GM10248 (cell line): ENCODE measurements at regions not wholly inside any gene's neighbourhood (a gene's known extent, or its start where the extent isn't known, plus 50 kb on each side); places are given as distances from the start of the nearest gene placed in this dataset.

Source experiments
- CTCF ChIA-PET: fragments of 300-600 bp; sonication (Branson Sonifier 250); formaldehyde crosslinking; extraction: SDS; loops from one replicate; lab custom pipeline; 2021; ENCODE audit warnings: antibody characterized with exemption; lab: Yijun Ruan, JAX
- POLR2A ChIA-PET: fragments of 350-650 bp; sonication (Branson Sonifier 250); formaldehyde crosslinking; extraction: SDS; loops from one replicate; lab custom pipeline; 2020; ENCODE audit warnings: antibody characterized with exemption; lab: Yijun Ruan, JAX
- DNase-seq: peaks from one replicate; pipeline ENCODE4 v3.0.0; 2012; ENCODE audit errors: extremely low spot score
- TF ChIP-seq, protein P1 (sequence below): IDR thresholded peaks from 2 replicates; pipeline ENCODE4 v1.5.1; 2012; ENCODE audit warnings: mild to moderate bottlenecking, low read depth; ENCODE audit errors: extremely low read depth, missing control alignments, control extremely low read depth

DNA sequence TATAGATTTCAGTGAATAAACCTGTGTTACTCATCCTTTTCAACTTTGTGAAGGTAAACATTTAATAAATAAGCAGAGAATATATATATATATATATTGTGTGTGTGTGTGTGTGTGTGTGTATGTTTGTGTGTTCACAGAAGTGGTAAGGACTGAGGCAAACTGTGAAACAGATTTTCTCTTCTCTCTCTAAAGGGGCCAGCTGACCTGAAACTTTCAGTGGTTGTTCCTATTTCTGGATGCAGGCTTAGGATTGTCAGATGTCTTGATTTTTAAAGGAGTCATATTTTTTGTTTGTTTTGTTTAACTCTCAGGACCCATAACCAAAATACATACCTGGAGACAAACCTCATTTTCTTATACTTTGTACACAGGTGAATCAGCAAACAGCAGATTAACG, 714.9 kb upstream of the MEF2C start:
- DNase-seq, result no peak
- TF ChIP-seq, protein P1, sequence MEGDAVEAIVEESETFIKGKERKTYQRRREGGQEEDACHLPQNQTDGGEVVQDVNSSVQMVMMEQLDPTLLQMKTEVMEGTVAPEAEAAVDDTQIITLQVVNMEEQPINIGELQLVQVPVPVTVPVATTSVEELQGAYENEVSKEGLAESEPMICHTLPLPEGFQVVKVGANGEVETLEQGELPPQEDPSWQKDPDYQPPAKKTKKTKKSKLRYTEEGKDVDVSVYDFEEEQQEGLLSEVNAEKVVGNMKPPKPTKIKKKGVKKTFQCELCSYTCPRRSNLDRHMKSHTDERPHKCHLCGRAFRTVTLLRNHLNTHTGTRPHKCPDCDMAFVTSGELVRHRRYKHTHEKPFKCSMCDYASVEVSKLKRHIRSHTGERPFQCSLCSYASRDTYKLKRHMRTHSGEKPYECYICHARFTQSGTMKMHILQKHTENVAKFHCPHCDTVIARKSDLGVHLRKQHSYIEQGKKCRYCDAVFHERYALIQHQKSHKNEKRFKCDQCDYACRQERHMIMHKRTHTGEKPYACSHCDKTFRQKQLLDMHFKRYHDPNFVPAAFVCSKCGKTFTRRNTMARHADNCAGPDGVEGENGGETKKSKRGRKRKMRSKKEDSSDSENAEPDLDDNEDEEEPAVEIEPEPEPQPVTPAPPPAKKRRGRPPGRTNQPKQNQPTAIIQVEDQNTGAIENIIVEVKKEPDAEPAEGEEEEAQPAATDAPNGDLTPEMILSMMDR, result no peak
- POLR2A ChIA-PET, result no interaction called here
- CTCF ChIA-PET, result no interaction called here

DNA sequence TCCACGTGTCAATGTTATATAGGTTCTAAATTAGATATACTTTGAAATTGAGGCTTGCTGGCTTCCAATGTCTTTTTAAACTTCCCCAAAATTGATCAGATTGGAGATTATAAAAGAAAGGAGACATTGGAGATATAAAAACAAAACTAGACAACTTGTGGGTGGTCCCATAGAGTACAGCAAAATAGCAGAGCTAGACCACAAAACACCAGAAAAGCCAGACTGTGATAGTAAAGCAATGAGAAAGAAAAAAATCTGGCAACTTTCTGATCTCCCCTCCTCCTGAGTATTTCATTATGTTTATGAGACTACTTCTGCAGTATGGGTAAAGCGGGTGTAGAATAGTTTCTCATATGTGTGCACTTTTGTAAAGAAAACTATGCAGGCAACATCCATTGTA, 713.8 kb upstream of the MEF2C start:
- ChIA-PET POLR2A (no interaction called here), CTCF (no interaction called here)
- DNase-seq, result no peak
- TF ChIP-seq, protein P1, result no peak

DNA sequence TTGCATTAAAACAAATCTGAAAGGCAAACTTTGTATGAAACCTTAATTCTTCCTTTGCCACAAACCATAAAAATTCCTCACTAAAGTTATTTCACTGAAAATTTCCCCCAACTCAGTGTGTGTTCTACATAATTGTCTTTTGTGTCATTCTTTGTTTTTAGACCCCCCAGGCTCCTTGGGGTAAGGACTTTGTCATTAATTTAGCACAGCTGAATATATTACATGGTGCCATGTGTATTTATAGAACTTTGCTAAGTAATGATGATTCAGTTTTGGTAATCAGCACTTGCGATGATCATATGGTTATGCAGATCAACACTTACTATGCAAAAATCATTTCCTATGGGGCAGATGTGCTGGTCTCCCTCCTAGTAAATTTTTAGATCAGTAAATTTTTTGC, 712.1 kb upstream of the MEF2C start:
- ChIA-PET POLR2A (no interaction called here), CTCF (interaction anchor here (1.9 kb wide), 1 partner anchor 11 kb away, joined by 4 read pairs; no protein-coding TSS in a partner anchor)
- TF ChIP-seq, protein P1, result no peak

DNA sequence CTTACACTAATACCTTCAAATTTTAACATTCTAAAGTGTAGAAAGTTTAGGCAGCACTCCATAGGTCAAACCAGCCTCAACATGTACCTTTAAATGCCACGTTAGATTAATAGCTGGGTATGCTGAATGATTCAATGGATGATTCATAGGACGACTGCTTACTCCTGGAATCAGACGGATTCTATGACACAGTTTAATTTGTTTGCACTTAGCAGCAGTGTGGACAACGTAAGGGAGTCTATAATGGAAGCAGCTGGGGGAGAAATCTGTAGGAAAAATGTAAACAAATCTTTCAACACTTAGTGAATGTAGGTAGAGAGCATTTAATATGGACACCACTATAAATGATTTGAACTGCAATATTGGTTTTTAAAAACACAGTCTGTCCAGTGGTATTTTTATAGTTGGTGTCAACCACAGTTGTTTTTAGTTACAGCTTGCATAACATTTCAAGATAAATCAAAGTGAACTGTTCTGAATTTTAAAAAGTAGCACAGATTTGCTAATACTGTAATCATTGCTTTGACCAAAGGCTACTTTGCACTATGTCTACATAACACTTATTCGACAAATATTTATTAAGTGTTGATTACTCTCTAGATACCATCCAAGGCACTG, 701.5 kb upstream of the MEF2C start:
- ChIA-PET POLR2A (no interaction called here), CTCF (interaction anchor here (0.7 to 1.4 kb wide), 4 partner anchors 10 to 528 kb away, joined by 3 to 5 read pairs (median 4); no protein-coding TSS in a partner anchor)
- TF ChIP-seq, protein P1, result no peak
- no peak for DNase-seq

More for the DNA sequence above, 712.1 kb upstream of the MEF2C start:
- no peak for DNase-seq

DNA sequence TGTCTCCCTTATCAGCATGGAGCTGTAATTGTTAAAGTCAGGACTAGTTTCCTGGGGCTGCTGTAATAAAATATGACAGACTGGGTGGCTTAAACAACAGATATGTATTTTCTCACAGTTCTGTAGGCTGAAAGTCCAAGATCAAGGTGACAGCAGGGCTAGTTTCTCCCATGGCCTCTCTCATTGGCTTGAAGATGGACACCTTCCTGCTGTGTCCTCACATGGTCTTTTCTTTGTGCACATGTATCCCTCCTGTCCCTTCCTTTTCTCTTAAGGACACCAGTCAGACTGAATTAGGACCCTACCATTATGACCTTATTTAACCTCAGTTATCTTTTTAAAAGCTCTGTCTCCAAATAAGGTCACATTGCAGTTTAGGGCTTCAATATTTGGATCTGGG, 700.5 kb upstream of the MEF2C start:
- CTCF ChIA-PET, result interaction anchor here (1.1 to 1.4 kb wide), 2 partner anchors 11 to 36 kb away, joined by 3 to 4 read pairs; no protein-coding TSS in a partner anchor
- DNase-seq, result no peak
- POLR2A ChIA-PET, result no interaction called here
- TF ChIP-seq, protein P1, result no peak

DNA sequence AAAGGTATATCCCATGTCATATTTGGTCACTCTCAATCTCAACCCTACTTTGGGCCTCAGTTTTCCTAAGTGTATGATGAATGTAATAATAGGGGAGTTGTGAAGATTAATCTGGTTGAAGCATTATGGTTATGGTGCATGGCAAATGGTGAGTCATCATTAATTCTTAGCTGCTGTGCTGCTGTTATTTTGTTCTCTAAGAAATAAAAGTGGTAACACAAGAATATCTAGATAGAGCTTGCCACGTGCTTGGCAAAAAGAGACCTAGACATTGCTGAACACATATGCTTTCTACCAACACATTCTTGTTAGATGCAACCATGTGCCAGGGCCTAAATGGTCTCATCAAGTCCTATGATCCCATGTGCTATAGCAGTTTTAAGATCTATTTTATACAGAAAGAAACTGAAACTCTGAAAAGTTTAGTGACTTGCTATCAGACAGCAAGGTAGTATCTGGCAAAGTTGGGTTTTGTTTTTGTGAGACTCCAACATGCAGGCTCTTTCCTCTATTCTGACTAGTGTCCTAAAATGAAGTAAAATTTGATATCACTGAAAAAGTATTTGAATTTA, 699.9 kb upstream of the MEF2C start:
- no peak for DNase-seq
- TF ChIP-seq, protein P1, result no peak
- ChIA-PET CTCF (interaction anchor here (0.7 to 1.2 kb wide), 3 partner anchors 11 to 55 kb away, joined by 3 to 6 read pairs (median 3); no protein-coding TSS in a partner anchor), POLR2A (no interaction called here)
